Ascending aorta (tissue), 2 donors: ENCODE measurements at regions not wholly inside any gene's neighbourhood (a gene's known extent, or its start where the extent isn't known, plus 50 kb on each side); places are given as distances from the start of the nearest gene placed in this dataset.

Experiments
- DNase-seq, 2 donors: peaks; one replicate each; pipeline ENCODE4 v3.0.0-alpha.2; 2019; ENCODE audit warnings: low spot score in 2 of 2
- H3K27ac ChIP-seq, 2 donors: fragments of 200-600 bp; sonication (generic); one replicate each; pipeline ENCODE4 v1.5.1; 2016 to 2017; ENCODE audit warnings: mild to moderate bottlenecking in 1 of 2
- H3K27me3 ChIP-seq: fragments of 200-600 bp; sonication (generic); one replicate; pipeline ENCODE4 v1.5.1; 2017
- H3K36me3 ChIP-seq, 2 donors: fragments of 200-600 bp; sonication (generic); one replicate each; pipeline ENCODE4 v1.5.1; 2016
- H3K4me1 ChIP-seq, 2 donors: fragments of 200-600 bp; sonication (generic); one replicate each; pipeline ENCODE4 v1.5.1; 2016 to 2017; ENCODE audit warnings: mild to moderate bottlenecking in 1 of 2
- H3K4me3 ChIP-seq, 2 donors: fragments of 200-600 bp; sonication (generic); one replicate each; pipeline ENCODE4 v1.5.1; 2016 to 2017; ENCODE audit warnings: mild to moderate bottlenecking in 1 of 2
- H3K9me3 ChIP-seq, 2 donors: fragments of 200-600 bp; sonication (generic); one replicate each; pipeline ENCODE4 v1.5.1; 2016
- CTCF ChIP-seq, 3 experiments: fragments of 200-600 bp in 2 of 3; fragments of 450-650 bp in 1 of 3; sonication (generic) in 2 of 3; IDR thresholded peaks; one replicate each; pipeline ENCODE4 v1.5.1; 2016 to 2019; ENCODE audit warnings: antibody characterized with exemption in 3 of 3, mild to moderate bottlenecking in 1 of 3, moderate library complexity in 1 of 3
- intact Hi-C: fragments of 100-400 bp; cut with DNase I; formaldehyde crosslinking; loops from one replicate; pipeline ENCODE4 v1.15.1; 2023

GRCh38 chr2:184472481-184472880 is 125.8 kb upstream of the ZNF804A start:
- Histone ChIP-seq H3K4me1 (no peaks in the 10 kb centered on the region), H3K27me3 (no peaks in the 10 kb centered on the region), H3K27ac (no peak overlapping the region), H3K36me3 (no peaks in the 10 kb centered on the region), H3K9me3 (no peaks in the 10 kb centered on the region), H3K4me3 (no peak overlapping the region)
- intact Hi-C loops = no loop called here
- DNase-seq = no peak
- TF ChIP-seq CTCF (IDR thresholded peaks at IDR 0.05) = no peak

DNA sequence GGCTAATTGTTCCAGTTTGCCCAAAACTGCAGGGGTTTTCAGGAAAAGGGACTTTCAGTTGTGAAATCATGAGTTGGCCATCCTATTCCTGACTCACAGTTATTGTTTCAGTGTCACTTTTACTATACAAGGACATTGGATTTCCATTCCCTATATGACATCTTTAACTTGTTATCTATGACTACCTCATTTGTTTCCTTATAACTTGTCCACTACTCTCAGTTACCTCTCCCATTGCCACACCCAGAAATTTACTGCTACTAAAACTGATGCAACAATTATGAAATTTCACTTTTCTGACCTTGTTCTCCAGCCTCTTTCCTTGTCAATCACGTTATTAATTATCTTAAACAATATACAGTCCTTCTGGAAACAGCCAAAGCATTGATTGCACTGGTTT is 116.5 kb upstream of the ZNF804A start:
- Histone ChIP-seq H3K27ac (no peak overlapping the region), H3K4me1 (no peaks in the 10 kb centered on the region), H3K4me3 (no peak overlapping the region), H3K36me3 (no peaks in the 10 kb centered on the region), H3K27me3 (no peaks in the 10 kb centered on the region), H3K9me3 (no peaks in the 10 kb centered on the region)
- intact Hi-C loops = no loop called here
- no peak for DNase-seq
- no peak for TF ChIP-seq CTCF (IDR thresholded peaks at IDR 0.05)

- intact Hi-C loops = no loop called here
- Histone ChIP-seq H3K27ac (no peak overlapping the region), H3K9me3 (no peaks in the 10 kb centered on the region), H3K4me1 (no peaks in the 10 kb centered on the region), H3K27me3 (no peaks in the 10 kb centered on the region), H3K36me3 (no peaks in the 10 kb centered on the region), H3K4me3 (no peak overlapping the region)
- no peak for DNase-seq
- no peak for TF ChIP-seq CTCF (IDR thresholded peaks at IDR 0.05)
Observed at GRCh38 chr2:184498936-184499335, 99.4 kb upstream of the ZNF804A start.

DNA sequence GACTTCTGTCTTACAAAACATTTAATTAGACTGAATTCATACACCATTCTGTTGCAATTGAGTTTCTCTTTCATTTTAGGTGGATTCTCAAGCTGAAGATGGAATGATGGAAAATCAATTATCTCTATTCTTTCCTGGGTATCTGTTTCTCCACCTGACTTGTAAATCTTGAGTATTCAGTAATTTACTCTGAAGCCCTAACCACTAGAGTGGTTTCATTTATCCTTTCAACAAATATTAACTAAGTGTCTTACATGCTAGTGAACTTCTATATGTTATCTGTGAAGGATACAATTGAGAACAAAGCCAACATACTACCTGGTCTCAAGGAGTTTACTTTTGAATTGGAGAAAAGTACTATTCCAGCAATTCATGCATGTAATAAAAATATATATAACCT is 94.1 kb upstream of the ZNF804A start:
- no peaks in the 10 kb centered on the region for H3K27me3 ChIP-seq
- TF ChIP-seq CTCF (IDR thresholded peaks at IDR 0.05) = no peak

DNA sequence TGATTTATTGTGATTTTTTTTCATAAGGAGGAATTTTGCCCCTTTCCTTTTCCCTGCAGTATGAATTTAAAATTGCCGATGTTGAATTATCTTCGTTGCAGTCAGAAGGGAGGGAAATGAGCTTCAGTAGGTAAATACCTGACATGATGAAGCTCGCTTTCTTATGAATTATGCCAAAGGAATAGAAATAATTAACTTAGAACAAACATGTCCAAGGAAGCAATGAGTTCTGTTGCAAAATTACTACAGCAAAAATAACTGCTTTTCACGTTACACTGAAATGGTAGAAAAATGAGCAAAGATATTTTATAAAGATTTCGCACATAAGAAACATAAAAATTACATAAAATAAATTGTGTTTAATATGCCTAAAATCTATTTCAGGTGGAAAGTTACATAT is 91.1 kb upstream of the ZNF804A start:
- Histone ChIP-seq H3K27me3 (no peaks in the 10 kb centered on the region), H3K4me3 (no peak overlapping the region), H3K9me3 (no peaks in the 10 kb centered on the region), H3K27ac (no peak overlapping the region), H3K4me1 (no peaks in the 10 kb centered on the region), H3K36me3 (no peaks in the 10 kb centered on the region)
- DNase-seq = no peak
- no peak for TF ChIP-seq CTCF (IDR thresholded peaks at IDR 0.05)
- intact Hi-C loops = no loop called here

More for the DNA sequence above, 94.1 kb upstream of the ZNF804A start:
- intact Hi-C loops = no loop called here
- no peak for DNase-seq
- Histone ChIP-seq H3K27ac (no peak overlapping the region), H3K9me3 (no peaks in the 10 kb centered on the region), H3K4me3 (no peak overlapping the region), H3K36me3 (no peaks in the 10 kb centered on the region), H3K4me1 (no peaks in the 10 kb centered on the region)

DNA sequence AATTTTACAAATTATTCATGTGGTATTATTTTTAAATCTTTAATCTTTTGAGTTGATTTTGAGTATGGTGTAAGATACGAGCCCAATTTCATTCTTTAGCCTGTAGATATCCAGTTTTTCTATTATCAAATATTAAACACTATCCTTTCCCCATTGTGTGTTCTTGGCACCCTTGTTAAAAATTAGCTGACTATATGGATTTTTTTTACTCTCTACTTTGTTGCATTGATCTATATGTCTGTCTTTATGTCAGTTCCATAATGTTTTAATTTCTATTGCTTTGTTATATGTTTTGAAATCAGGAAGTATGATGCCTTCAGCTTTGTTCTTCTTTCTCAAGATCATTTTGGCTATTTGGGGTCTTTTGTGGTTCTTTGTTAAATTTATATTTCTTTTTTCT is 80.9 kb upstream of the ZNF804A start:
- Histone ChIP-seq H3K27me3 (no peaks in the 10 kb centered on the region), H3K4me3 (no peak overlapping the region), H3K4me1 (no peaks in the 10 kb centered on the region), H3K27ac (no peak overlapping the region), H3K36me3 (no peaks in the 10 kb centered on the region), H3K9me3 (no peaks in the 10 kb centered on the region)
- no peak for TF ChIP-seq CTCF (IDR thresholded peaks at IDR 0.05)
- no peak for DNase-seq
- intact Hi-C loops = no loop called here
